ENCODE measurements at regions not wholly inside any gene's neighbourhood (a gene's known extent, or its start where the extent isn't known, plus 50 kb on each side); places are given as distances from the start of the nearest gene placed in this dataset.

DNA sequence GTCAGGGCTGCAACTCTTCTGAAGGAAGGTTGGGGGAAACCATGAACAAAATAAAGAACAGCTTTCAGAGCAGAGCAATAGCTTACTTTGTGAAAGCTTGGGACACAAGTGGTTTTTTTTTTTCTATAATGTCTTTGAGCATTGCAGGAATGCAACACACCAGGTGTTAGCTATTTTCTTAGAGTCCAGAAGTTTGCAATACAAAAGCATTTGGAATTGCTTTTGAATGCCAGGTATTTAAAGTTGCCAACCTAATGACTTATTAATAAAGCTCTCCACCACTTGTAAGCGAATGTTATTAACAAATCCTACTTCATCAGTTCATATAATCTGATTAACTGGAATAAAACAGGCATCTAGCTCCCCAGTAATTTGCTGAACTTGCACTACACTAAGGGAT, 172.6 kb downstream of the NUFIP1 start:
- no peak overlapping the region for H3K18ac ChIP-seq (ENCODE audit: low read length)
- no CpG with 5 or more reads among the region's 1 CpG for WGBS, 2 donors (ENCODE audit: extremely low coverage in 2 of 2, insufficient read length in 2 of 2, insufficient replicate concordance in 1 of 2)
- no peak overlapping the region for H3K23ac ChIP-seq (ENCODE audit: low read depth, low read length, poor library complexity)
- H3K36me3 ChIP-seq (replicated peaks in 1 of 2; ENCODE audit: control insufficient read depth in 2 of 2, insufficient read depth in 2 of 2, low read length in 2 of 2): no peaks in the 10 kb centered on the region
- no peak overlapping the region for H2AFZ ChIP-seq (ENCODE audit: low read length)
- H3K79me1 ChIP-seq (ENCODE audit: low read depth, low read length): no peaks in the 10 kb centered on the region
- peaks cover 3 to 16% of the 10 kb centered on the region in 2 donors for H3K4me1 ChIP-seq (ENCODE audit: control insufficient read depth in 2 of 2, insufficient read depth in 1 of 2, low read depth in 1 of 2, low read length in 2 of 2)
- H2AK5ac ChIP-seq (ENCODE audit: low read depth, low read length): no peak overlapping the region
- no peak overlapping the region for H3K27ac ChIP-seq (replicated peaks; ENCODE audit: low read length)
- H3K9me3 ChIP-seq (replicated peaks in 1 of 2; ENCODE audit: control insufficient read depth in 2 of 2, insufficient read depth in 1 of 2, low read depth in 1 of 2, low read length in 2 of 2): no peaks in the 10 kb centered on the region
- no peak overlapping the region for H2BK12ac ChIP-seq (ENCODE audit: low read length)
- H3K4ac ChIP-seq (ENCODE audit: low read length): no peak overlapping the region
- no peak overlapping the region for H2BK120ac ChIP-seq (ENCODE audit: low read depth, low read length)
- H3K27me3 ChIP-seq (ENCODE audit: control insufficient read depth in 3 of 3, insufficient read depth in 3 of 3, low read depth in 1 of 3, low read length in 3 of 3): no peaks in the 10 kb centered on the region
- no peak for DNase-seq (ENCODE audit: low spot score)
- no peak overlapping the region for H3K9ac ChIP-seq (ENCODE audit: low read depth, low read length, poor library complexity)
- H2BK5ac ChIP-seq (ENCODE audit: low read length): peak overlapping the region; percentile 30
- no peak overlapping the region for H3K14ac ChIP-seq (ENCODE audit: low read length)
- H4K8ac ChIP-seq (ENCODE audit: low read depth, low read length): no peak overlapping the region
- H3K4me2 ChIP-seq (ENCODE audit: insufficient read depth, low read length, poor library complexity, severe bottlenecking): no peak overlapping the region
- no peak overlapping the region for H4K91ac ChIP-seq (ENCODE audit: low read depth, low read length, poor library complexity)
- no peak overlapping the region for H3K4me3 ChIP-seq (ENCODE audit: low read length in 2 of 2)
- H2BK15ac ChIP-seq (ENCODE audit: low read length): no peak overlapping the region

DNA sequence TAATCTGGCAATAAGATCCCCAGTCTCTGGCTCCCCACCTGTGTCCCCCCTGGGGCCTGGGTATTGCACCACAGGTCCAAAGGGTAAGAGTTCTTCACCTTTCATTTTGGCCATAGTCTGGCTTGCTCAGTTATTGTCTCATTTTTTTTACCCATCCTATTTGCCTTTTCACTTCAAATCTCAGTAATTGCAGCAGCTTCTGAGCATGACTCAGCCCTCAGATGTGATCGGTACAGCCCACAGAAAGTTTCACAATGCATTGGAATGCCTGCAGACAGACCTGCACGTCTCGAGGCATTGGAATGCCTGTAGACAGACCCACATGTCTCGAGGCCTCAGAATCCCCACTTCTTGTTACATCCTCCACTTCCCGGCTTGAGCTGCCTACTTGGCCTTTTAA, 173.6 kb downstream of the NUFIP1 start:
- no peaks in the 10 kb centered on the region for H3K9me3 ChIP-seq (replicated peaks in 1 of 2; ENCODE audit: control insufficient read depth in 2 of 2, insufficient read depth in 1 of 2, low read depth in 1 of 2, low read length in 2 of 2)
- H3K36me3 ChIP-seq (replicated peaks in 1 of 2; ENCODE audit: control insufficient read depth in 2 of 2, insufficient read depth in 2 of 2, low read length in 2 of 2): no peaks in the 10 kb centered on the region
- no peak overlapping the region for H3K14ac ChIP-seq (ENCODE audit: low read length)
- H4K91ac ChIP-seq (ENCODE audit: low read depth, low read length, poor library complexity): no peak overlapping the region
- no peaks in the 10 kb centered on the region for H3K79me1 ChIP-seq (ENCODE audit: low read depth, low read length)
- H2BK15ac ChIP-seq (ENCODE audit: low read length): no peak overlapping the region
- H3K4me3 ChIP-seq (ENCODE audit: low read length in 2 of 2): no peak overlapping the region
- H3K27me3 ChIP-seq (ENCODE audit: control insufficient read depth in 3 of 3, insufficient read depth in 3 of 3, low read depth in 1 of 3, low read length in 3 of 3): no peaks in the 10 kb centered on the region
- H3K23ac ChIP-seq (ENCODE audit: low read depth, low read length, poor library complexity): no peak overlapping the region
- DNase-seq (ENCODE audit: low spot score): peak; percentile 43
- no peak overlapping the region for H3K4me2 ChIP-seq (ENCODE audit: insufficient read depth, low read length, poor library complexity, severe bottlenecking)
- WGBS, 2 donors (ENCODE audit: extremely low coverage in 2 of 2, insufficient read length in 2 of 2, insufficient replicate concordance in 1 of 2): no CpG with 5 or more reads among the region's 5 CpGs
- no peak overlapping the region for H3K27ac ChIP-seq (replicated peaks; ENCODE audit: low read length)
- H2BK120ac ChIP-seq (ENCODE audit: low read depth, low read length): no peak overlapping the region
- H2AK5ac ChIP-seq (ENCODE audit: low read depth, low read length): no peak overlapping the region
- H3K18ac ChIP-seq (ENCODE audit: low read length): no peak overlapping the region
- no peak overlapping the region for H3K4ac ChIP-seq (ENCODE audit: low read length)
- no peak overlapping the region for H4K8ac ChIP-seq (ENCODE audit: low read depth, low read length)
- no peak overlapping the region for H2BK5ac ChIP-seq (ENCODE audit: low read length)
- peaks cover 3 to 16% of the 10 kb centered on the region in 2 donors for H3K4me1 ChIP-seq (ENCODE audit: control insufficient read depth in 2 of 2, insufficient read depth in 1 of 2, low read depth in 1 of 2, low read length in 2 of 2)
- H3K9ac ChIP-seq (ENCODE audit: low read depth, low read length, poor library complexity): no peak overlapping the region
- no peak overlapping the region for H2AFZ ChIP-seq (ENCODE audit: low read length)
- no peak overlapping the region for H2BK12ac ChIP-seq (ENCODE audit: low read length)

DNA sequence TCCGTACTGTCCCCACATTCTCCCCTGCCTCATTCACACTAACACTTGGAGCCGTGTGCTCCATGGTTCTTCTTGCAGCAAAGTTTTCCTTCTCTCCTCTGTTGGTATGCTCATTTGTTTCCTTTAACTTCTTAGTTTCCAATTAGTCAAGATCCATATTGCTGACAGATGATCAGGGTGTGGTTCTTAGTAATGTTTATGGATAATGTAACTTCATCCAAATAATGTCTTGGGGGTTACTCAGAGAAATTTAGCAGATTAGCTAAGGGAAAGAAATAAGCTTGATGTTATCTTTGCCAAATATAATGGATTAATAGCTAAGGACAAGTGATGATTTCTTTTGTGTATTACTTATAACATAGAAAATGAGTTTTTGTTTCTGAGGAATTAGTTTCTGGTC, 174.4 kb downstream of the NUFIP1 start:
- Histone ChIP-seq H2BK12ac (ENCODE audit: low read length) (no peak overlapping the region), H3K23ac (ENCODE audit: low read depth, low read length, poor library complexity) (no peak overlapping the region), H3K27me3 (ENCODE audit: control insufficient read depth in 3 of 3, insufficient read depth in 3 of 3, low read depth in 1 of 3, low read length in 3 of 3) (no peaks in the 10 kb centered on the region), H3K4ac (ENCODE audit: low read length) (no peak overlapping the region), H3K14ac (ENCODE audit: low read length) (no peak overlapping the region), H3K36me3 (replicated peaks in 1 of 2; ENCODE audit: control insufficient read depth in 2 of 2, insufficient read depth in 2 of 2, low read length in 2 of 2) (no peaks in the 10 kb centered on the region), H3K4me3 (ENCODE audit: low read length in 2 of 2) (no peak overlapping the region), H3K4me1 (ENCODE audit: control insufficient read depth in 2 of 2, insufficient read depth in 1 of 2, low read depth in 1 of 2, low read length in 2 of 2) (peaks cover 3 to 14% of the 10 kb centered on the region in 2 donors), H2BK15ac (ENCODE audit: low read length) (no peak overlapping the region), H3K79me1 (ENCODE audit: low read depth, low read length) (no peaks in the 10 kb centered on the region), H4K8ac (ENCODE audit: low read depth, low read length) (no peak overlapping the region), H3K9ac (ENCODE audit: low read depth, low read length, poor library complexity) (no peak overlapping the region), H3K4me2 (ENCODE audit: insufficient read depth, low read length, poor library complexity, severe bottlenecking) (no peak overlapping the region), H3K9me3 (replicated peaks in 1 of 2; ENCODE audit: control insufficient read depth in 2 of 2, insufficient read depth in 1 of 2, low read depth in 1 of 2, low read length in 2 of 2) (no peaks in the 10 kb centered on the region), H2AFZ (ENCODE audit: low read length) (no peak overlapping the region), H3K27ac (replicated peaks; ENCODE audit: low read length) (no peak overlapping the region), H2AK5ac (ENCODE audit: low read depth, low read length) (no peak overlapping the region), H3K18ac (ENCODE audit: low read length) (no peak overlapping the region), H2BK120ac (ENCODE audit: low read depth, low read length) (no peak overlapping the region), H4K91ac (ENCODE audit: low read depth, low read length, poor library complexity) (no peak overlapping the region), H2BK5ac (ENCODE audit: low read length) (no peak overlapping the region)
- WGBS, 2 donors (ENCODE audit: extremely low coverage in 2 of 2, insufficient read length in 2 of 2, insufficient replicate concordance in 1 of 2): no CpG with 5 or more reads among the region's 2 CpGs
- no peak for DNase-seq (ENCODE audit: low spot score)

DNA sequence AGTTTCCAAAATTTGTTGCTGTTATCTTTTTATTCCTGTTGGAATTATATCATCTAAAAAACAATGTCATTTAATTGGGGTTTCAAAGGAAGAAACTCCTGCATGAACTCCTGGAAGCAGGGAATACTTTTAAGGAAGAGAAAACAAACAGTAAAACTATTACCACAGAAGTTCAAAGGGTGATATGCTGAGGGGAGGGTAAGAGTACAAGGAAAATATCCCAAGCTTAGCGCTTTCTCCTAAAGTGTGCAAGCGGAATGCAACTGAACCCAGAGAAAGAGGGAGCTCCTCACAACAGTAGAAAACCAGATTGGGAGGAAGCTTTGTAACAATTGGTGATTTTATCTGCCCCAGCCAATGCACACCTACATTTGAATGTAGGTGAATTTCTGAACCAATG, 175.1 kb downstream of the NUFIP1 start:
- H3K36me3 ChIP-seq (replicated peaks in 1 of 2; ENCODE audit: control insufficient read depth in 2 of 2, insufficient read depth in 2 of 2, low read length in 2 of 2): no peaks in the 10 kb centered on the region
- no peak overlapping the region for H3K14ac ChIP-seq (ENCODE audit: low read length)
- H3K4me3 ChIP-seq (ENCODE audit: low read length in 2 of 2): no peak overlapping the region
- WGBS, 2 donors (ENCODE audit: extremely low coverage in 2 of 2, insufficient read length in 2 of 2, insufficient replicate concordance in 1 of 2): no CpG with 5 or more reads among the region's 2 CpGs
- no peak overlapping the region for H3K9ac ChIP-seq (ENCODE audit: low read depth, low read length, poor library complexity)
- H3K4me1 ChIP-seq (ENCODE audit: control insufficient read depth in 2 of 2, insufficient read depth in 1 of 2, low read depth in 1 of 2, low read length in 2 of 2): peaks cover 3 to 14% of the 10 kb centered on the region in 2 donors
- H3K4me2 ChIP-seq (ENCODE audit: insufficient read depth, low read length, poor library complexity, severe bottlenecking): no peak overlapping the region
- no peak overlapping the region for H3K27ac ChIP-seq (replicated peaks; ENCODE audit: low read length)
- H4K8ac ChIP-seq (ENCODE audit: low read depth, low read length): no peak overlapping the region
- H3K9me3 ChIP-seq (replicated peaks in 1 of 2; ENCODE audit: control insufficient read depth in 2 of 2, insufficient read depth in 1 of 2, low read depth in 1 of 2, low read length in 2 of 2): no peaks in the 10 kb centered on the region
- no peak overlapping the region for H2BK12ac ChIP-seq (ENCODE audit: low read length)
- H3K79me1 ChIP-seq (ENCODE audit: low read depth, low read length): no peaks in the 10 kb centered on the region
- no peak overlapping the region for H3K4ac ChIP-seq (ENCODE audit: low read length)
- H3K27me3 ChIP-seq (ENCODE audit: control insufficient read depth in 3 of 3, insufficient read depth in 3 of 3, low read depth in 1 of 3, low read length in 3 of 3): no peaks in the 10 kb centered on the region
- H2BK15ac ChIP-seq (ENCODE audit: low read length): no peak overlapping the region
- H4K91ac ChIP-seq (ENCODE audit: low read depth, low read length, poor library complexity): no peak overlapping the region
- DNase-seq (ENCODE audit: low spot score): no peak
- no peak overlapping the region for H3K18ac ChIP-seq (ENCODE audit: low read length)
- H3K23ac ChIP-seq (ENCODE audit: low read depth, low read length, poor library complexity): no peak overlapping the region
- H2AK5ac ChIP-seq (ENCODE audit: low read depth, low read length): no peak overlapping the region
- H2BK5ac ChIP-seq (ENCODE audit: low read length): no peak overlapping the region
- H2BK120ac ChIP-seq (ENCODE audit: low read depth, low read length): no peak overlapping the region
- no peak overlapping the region for H2AFZ ChIP-seq (ENCODE audit: low read length)
